AG04450 (cell line): ENCODE measurements at regions not wholly inside any gene's neighbourhood (a gene's known extent, or its start where the extent isn't known, plus 50 kb on each side); places are given as distances from the start of the nearest gene placed in this dataset.

Source experiments
- CTCF ChIA-PET: fragments of 300-600, 350-600 bp; formaldehyde crosslinking; extraction: SDS; loops from one replicate; lab custom pipeline; 2022; ENCODE audit warnings: antibody characterized with exemption, inconsistent platforms; lab: Charles Lee
- POLR2A ChIA-PET: fragments of 350-600 bp; formaldehyde crosslinking; extraction: SDS; loops from one replicate; lab custom pipeline; 2021; ENCODE audit warnings: antibody characterized with exemption, inconsistent platforms; lab: Yijun Ruan, JAX
- DNase-seq: peaks from one replicate; pipeline ENCODE4 v3.0.0-alpha.2; 2011; ENCODE audit warnings: low read depth, low spot score
- H3K27ac ChIP-seq: one replicate; pipeline ENCODE4 v1.5.1; 2012; ENCODE audit warnings: low read depth, low read length, control low read depth
- H3K27me3 ChIP-seq: one replicate; pipeline ENCODE4 v1.6.0; 2012; ENCODE audit warnings: low read length; ENCODE audit not compliant: control insufficient read depth, insufficient read depth
- H3K4me3 ChIP-seq: 2 replicates; pipeline ENCODE4 v1.5.1; 2011; ENCODE audit warnings: mild to moderate bottlenecking, low read depth, low read length, control low read depth
- H3K9me3 ChIP-seq: 2 replicates; pipeline ENCODE4 v1.5.1; 2012; ENCODE audit warnings: low read length; ENCODE audit not compliant: control insufficient read depth, insufficient read depth
- CTCF ChIP-seq: IDR thresholded peaks from 2 replicates; pipeline ENCODE4 v1.5.1; 2011; ENCODE audit warnings: low read depth, low read length, control low read depth, inconsistent platforms

- DNase-seq: no peak
- H3K4me3 ChIP-seq: no peak overlapping the region
- H3K27ac ChIP-seq: no peak overlapping the region
- no peak for TF ChIP-seq CTCF
- ChIA-PET CTCF (interaction anchor here (1.4 kb wide), 1 partner anchor 9 kb away, joined by 5 read pairs; no protein-coding TSS in a partner anchor), POLR2A (no interaction called here)
- H3K9me3 ChIP-seq: no peaks in the 10 kb centered on the region
- peaks cover 2% of the 10 kb centered on the region for H3K27me3 ChIP-seq
Measured at GRCh38 chr4:186481998-186482790, 73.2 kb downstream of the MTNR1A start.

GRCh38 chr4:186475202-186475601 lies 80.2 kb downstream of the MTNR1A start:
- CTCF ChIA-PET: interaction anchor here (1.5 to 2.4 kb wide), 2 partner anchors 112 to 113 kb away, joined by 3 to 53 read pairs; no protein-coding TSS in a partner anchor

GRCh38 chr4:186473933-186474332 lies 81.4 kb downstream of the MTNR1A start:
- no peaks in the 10 kb centered on the region for H3K27me3 ChIP-seq
- no peak overlapping the region for H3K4me3 ChIP-seq
- TF ChIP-seq CTCF: no peak
- no peak overlapping the region for H3K27ac ChIP-seq
- ChIA-PET POLR2A (no interaction called here), CTCF (interaction anchor here (0.5 to 2.4 kb wide), 10 partner anchors 7 to 444 kb away, joined by 3 to 53 read pairs (median 4); no protein-coding TSS in a partner anchor)
- no peak for DNase-seq
- H3K9me3 ChIP-seq: no peaks in the 10 kb centered on the region

More at GRCh38 chr4:186475202-186475601, 80.2 kb downstream of the MTNR1A start:
- no peak for TF ChIP-seq CTCF
- no peaks in the 10 kb centered on the region for H3K9me3 ChIP-seq
- no peaks in the 10 kb centered on the region for H3K27me3 ChIP-seq
- POLR2A ChIA-PET: no interaction called here
- no peak overlapping the region for H3K4me3 ChIP-seq
- no peak for DNase-seq
- no peak overlapping the region for H3K27ac ChIP-seq

GRCh38 chr4:186472948-186473347 lies 82.4 kb downstream of the MTNR1A start:
- DNase-seq: peak; percentile 6
- POLR2A ChIA-PET: no interaction called here
- Histone ChIP-seq H3K9me3 (no peaks in the 10 kb centered on the region), H3K27ac (no peak overlapping the region), H3K27me3 (no peaks in the 10 kb centered on the region), H3K4me3 (no peak overlapping the region)
- CTCF ChIA-PET: interaction anchor here (0.6 to 2.4 kb wide), 13 partner anchors 8 to 336 kb away, joined by 3 to 53 read pairs (median 4); no protein-coding TSS in a partner anchor
- TF ChIP-seq CTCF: peak; percentile 62

- no peaks in the 10 kb centered on the region for H3K27me3 ChIP-seq
- ChIA-PET POLR2A (no interaction called here), CTCF (interaction anchor here (0.8 to 2.1 kb wide), 3 partner anchors 33 to 116 kb away, joined by 3 to 18 read pairs (median 4); no protein-coding TSS in a partner anchor)
- no peak overlapping the region for H3K4me3 ChIP-seq
- H3K9me3 ChIP-seq: no peaks in the 10 kb centered on the region
- no peak for TF ChIP-seq CTCF
- DNase-seq: no peak
- no peak overlapping the region for H3K27ac ChIP-seq
Measured at GRCh38 chr4:186471441-186471840, 83.9 kb downstream of the MTNR1A start.
